ENCODE measurements at regions not wholly inside any gene's neighbourhood (a gene's known extent, or its start where the extent isn't known, plus 50 kb on each side); places are given as distances from the start of the nearest gene placed in this dataset.

DNA sequence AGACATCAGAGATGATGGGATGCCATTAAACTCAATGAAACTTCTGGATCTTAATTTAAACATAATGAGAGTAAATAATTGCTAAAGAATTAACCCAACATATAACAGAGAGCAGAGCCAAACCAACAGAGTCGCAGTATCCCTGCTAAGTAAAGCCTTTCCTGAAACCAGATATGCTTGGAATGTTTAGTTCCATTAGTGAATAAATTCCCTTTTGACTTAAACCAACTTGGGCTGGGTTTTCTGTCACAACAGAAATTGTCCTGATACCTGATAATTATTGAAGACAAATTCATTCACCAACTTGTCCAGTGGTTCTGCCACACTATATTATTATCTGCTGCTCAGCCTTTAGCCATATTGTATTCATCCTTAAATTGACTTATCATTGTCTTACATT is 286.7 kb downstream of the FZD1 start:
- intact Hi-C loops (cut with micrococcal nuclease; ENCODE audit: unreplicated experiment) = no loop called here
- Mint-ChIP-seq H3K9me3 (ENCODE audit: low read depth, unreplicated experiment) (no peaks in the 10 kb centered on the region), H3K4me1 (ENCODE audit: low read depth, unreplicated experiment) (peaks cover 8% of the 10 kb centered on the region), H3K4me3 (ENCODE audit: low read depth, unreplicated experiment) (no peak overlapping the region), H3K27me3 (ENCODE audit: unreplicated experiment) (peaks cover under 1% of the 10 kb centered on the region), H3K27ac (ENCODE audit: unreplicated experiment) (no peak overlapping the region), H3K36me3 (ENCODE audit: insufficient read depth, unreplicated experiment) (no peaks in the 10 kb centered on the region)
- CTCF ChIA-PET = no interaction called here
- BruUV-seq (replicated peaks) = no TSS peak
- TF ChIP-seq, protein P1, sequence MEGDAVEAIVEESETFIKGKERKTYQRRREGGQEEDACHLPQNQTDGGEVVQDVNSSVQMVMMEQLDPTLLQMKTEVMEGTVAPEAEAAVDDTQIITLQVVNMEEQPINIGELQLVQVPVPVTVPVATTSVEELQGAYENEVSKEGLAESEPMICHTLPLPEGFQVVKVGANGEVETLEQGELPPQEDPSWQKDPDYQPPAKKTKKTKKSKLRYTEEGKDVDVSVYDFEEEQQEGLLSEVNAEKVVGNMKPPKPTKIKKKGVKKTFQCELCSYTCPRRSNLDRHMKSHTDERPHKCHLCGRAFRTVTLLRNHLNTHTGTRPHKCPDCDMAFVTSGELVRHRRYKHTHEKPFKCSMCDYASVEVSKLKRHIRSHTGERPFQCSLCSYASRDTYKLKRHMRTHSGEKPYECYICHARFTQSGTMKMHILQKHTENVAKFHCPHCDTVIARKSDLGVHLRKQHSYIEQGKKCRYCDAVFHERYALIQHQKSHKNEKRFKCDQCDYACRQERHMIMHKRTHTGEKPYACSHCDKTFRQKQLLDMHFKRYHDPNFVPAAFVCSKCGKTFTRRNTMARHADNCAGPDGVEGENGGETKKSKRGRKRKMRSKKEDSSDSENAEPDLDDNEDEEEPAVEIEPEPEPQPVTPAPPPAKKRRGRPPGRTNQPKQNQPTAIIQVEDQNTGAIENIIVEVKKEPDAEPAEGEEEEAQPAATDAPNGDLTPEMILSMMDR (IDR thresholded peaks at IDR 0.05; ENCODE audit: unreplicated experiment) = no peak
- no peak for DNase-seq

DNA sequence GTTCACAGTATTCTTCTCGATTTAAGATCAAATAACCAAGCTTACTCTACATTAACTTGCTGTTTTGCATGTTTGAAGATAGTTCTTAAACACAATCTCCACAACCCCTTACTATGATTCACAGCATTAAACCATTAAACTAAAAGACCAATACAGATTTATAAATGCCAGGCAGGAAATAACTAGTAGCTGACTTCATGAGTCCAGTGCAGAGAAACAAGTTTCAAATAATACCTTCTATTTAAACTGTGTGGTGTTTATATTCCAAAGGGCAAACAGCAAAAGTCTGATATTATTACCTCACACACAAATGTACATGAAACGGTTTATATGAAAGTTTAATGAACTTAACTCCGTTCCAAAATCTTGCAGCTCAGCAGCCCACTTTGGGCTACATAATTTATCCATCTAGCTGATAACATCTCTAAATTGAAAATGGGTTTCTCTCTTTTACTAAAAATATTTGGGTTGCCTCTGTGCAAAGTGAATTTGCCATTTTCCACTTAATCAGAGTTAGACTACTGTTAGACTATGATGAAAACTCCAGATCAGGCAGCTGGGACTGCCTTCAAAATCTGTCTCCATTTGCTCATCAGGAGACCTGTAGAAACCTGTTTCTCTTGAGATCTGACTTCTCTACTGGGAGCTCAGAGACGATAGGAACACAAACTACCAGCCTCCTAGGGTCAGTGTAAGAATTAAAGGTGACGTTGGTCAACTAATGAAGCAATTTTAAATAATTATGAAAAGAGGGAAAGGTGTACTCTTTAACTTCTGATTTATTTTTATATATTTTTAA is 287.3 kb downstream of the FZD1 start:
- Mint-ChIP-seq H3K36me3 (ENCODE audit: insufficient read depth, unreplicated experiment) (no peaks in the 10 kb centered on the region), H3K27me3 (ENCODE audit: unreplicated experiment) (no peaks in the 10 kb centered on the region), H3K4me3 (ENCODE audit: low read depth, unreplicated experiment) (no peak overlapping the region), H3K9me3 (ENCODE audit: low read depth, unreplicated experiment) (no peaks in the 10 kb centered on the region), H3K4me1 (ENCODE audit: low read depth, unreplicated experiment) (peaks cover 8% of the 10 kb centered on the region), H3K27ac (ENCODE audit: unreplicated experiment) (no peak overlapping the region)
- CTCF ChIA-PET = no interaction called here
- intact Hi-C loops (cut with micrococcal nuclease; ENCODE audit: unreplicated experiment) = no loop called here
- DNase-seq = no peak
- no TSS peak for BruUV-seq (replicated peaks)
- TF ChIP-seq, protein P1 (IDR thresholded peaks at IDR 0.05; ENCODE audit: unreplicated experiment) = no peak

DNA sequence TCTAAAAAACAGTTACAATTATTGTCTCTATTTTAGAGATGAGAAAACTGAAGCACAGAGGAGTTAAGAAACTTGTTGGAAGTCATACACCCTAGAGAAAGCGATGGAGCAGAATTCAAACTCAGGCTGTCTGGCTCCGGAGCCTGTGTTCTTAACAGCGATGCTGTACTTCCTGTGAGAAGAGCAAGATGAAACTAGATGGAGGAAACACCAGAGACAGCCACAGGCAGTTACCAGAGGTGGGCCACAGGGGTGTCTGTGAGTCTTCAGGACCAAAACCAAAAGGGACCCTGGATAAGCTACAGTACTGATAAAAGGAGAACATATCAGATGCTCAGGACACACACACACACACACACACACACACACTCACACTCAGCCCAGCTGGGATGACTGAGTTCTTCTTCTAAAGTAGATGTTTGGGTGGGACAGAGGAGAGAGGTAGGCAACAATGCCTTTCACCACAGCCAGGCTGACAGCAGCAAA is 289.2 kb downstream of the FZD1 start:
- Mint-ChIP-seq H3K4me3 (ENCODE audit: low read depth, unreplicated experiment) (no peak overlapping the region), H3K9me3 (ENCODE audit: low read depth, unreplicated experiment) (no peaks in the 10 kb centered on the region), H3K27me3 (ENCODE audit: unreplicated experiment) (no peaks in the 10 kb centered on the region), H3K36me3 (ENCODE audit: insufficient read depth, unreplicated experiment) (no peaks in the 10 kb centered on the region), H3K4me1 (ENCODE audit: low read depth, unreplicated experiment) (peaks cover 15% of the 10 kb centered on the region), H3K27ac (ENCODE audit: unreplicated experiment) (no peak overlapping the region)
- no peak for DNase-seq
- TF ChIP-seq, protein P1 (IDR thresholded peaks at IDR 0.05; ENCODE audit: unreplicated experiment) = no peak
- CTCF ChIA-PET = no interaction called here
- BruUV-seq (replicated peaks) = no TSS peak
- intact Hi-C loops (cut with micrococcal nuclease; ENCODE audit: unreplicated experiment) = no loop called here

DNA sequence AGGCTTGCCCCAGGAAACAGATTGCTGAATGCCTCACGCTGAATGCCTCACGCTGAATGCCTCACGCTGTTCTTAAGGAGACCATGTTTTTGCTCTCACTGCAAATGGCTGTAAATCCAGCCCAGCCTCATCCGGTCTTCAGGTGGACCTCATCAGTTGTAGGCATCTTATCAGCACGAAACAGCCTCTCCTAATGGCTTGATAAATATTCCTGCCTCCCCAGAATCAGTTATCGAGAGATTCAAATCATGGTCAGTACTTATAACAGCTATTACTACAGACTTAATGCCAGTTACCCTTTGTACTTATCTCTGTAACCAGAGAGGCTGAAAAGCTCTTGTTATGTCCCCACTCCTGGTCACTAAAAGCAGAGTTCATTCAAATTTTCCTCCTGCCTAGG is 290.6 kb downstream of the FZD1 start:
- no peak overlapping the region for H3K4me3 Mint-ChIP-seq (ENCODE audit: low read depth, unreplicated experiment)
- H3K9me3 Mint-ChIP-seq (ENCODE audit: low read depth, unreplicated experiment) = no peaks in the 10 kb centered on the region
- H3K36me3 Mint-ChIP-seq (ENCODE audit: insufficient read depth, unreplicated experiment) = no peaks in the 10 kb centered on the region
- intact Hi-C loops (cut with micrococcal nuclease; ENCODE audit: unreplicated experiment) = no loop called here
- H3K27me3 Mint-ChIP-seq (ENCODE audit: unreplicated experiment) = no peaks in the 10 kb centered on the region
- CTCF ChIA-PET = no interaction called here
- BruUV-seq (replicated peaks) = no TSS peak
- TF ChIP-seq, protein P1 (IDR thresholded peaks at IDR 0.05; ENCODE audit: unreplicated experiment) = no peak
- DNase-seq = no peak
- peaks cover 15% of the 10 kb centered on the region for H3K4me1 Mint-ChIP-seq (ENCODE audit: low read depth, unreplicated experiment)
- no peak overlapping the region for H3K27ac Mint-ChIP-seq (ENCODE audit: unreplicated experiment)
